ENCODE measurements at regions not wholly inside any gene's neighbourhood (a gene's known extent, or its start where the extent isn't known, plus 50 kb on each side); places are given as distances from the start of the nearest gene placed in this dataset.

- TF ChIP-seq CTCF (IDR thresholded peaks at IDR 0.05) (no peak), POLR2A (IDR thresholded peaks at IDR 0.05) (no peak), EP300 (IDR thresholded peaks at IDR 0.05) (no peak), POLR2AphosphoS5 (IDR thresholded peaks at IDR 0.05) (no peak)
Measured at GRCh38 chr3:147030274-147030673, 376.1 kb downstream of the ZIC4 start.

Data from gastroesophageal sphincter (tissue), 3 donors.